ENCODE measurements at regions not wholly inside any gene's neighbourhood (a gene's known extent, or its start where the extent isn't known, plus 50 kb on each side); places are given as distances from the start of the nearest gene placed in this dataset.

DNA sequence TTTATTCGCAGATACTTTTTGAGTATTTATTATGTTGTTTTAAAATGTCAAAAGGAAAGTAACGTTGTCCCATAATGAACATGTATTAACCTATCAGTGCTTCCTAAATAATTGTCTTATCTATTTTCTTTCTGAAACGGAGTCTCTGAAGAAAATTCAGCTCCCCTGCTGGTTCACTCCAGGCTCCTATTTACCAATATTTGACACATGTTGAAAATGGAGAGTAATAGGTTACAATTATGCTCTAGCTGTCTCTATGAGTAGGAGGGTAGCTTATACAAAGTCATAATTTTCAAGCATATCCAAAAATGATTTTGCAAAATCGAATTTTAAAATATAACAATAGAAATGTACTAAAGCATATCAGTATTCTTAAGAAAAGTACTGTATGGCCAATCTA, 844.1 kb downstream of the CDH18 start:
- TF ChIP-seq, protein P1, sequence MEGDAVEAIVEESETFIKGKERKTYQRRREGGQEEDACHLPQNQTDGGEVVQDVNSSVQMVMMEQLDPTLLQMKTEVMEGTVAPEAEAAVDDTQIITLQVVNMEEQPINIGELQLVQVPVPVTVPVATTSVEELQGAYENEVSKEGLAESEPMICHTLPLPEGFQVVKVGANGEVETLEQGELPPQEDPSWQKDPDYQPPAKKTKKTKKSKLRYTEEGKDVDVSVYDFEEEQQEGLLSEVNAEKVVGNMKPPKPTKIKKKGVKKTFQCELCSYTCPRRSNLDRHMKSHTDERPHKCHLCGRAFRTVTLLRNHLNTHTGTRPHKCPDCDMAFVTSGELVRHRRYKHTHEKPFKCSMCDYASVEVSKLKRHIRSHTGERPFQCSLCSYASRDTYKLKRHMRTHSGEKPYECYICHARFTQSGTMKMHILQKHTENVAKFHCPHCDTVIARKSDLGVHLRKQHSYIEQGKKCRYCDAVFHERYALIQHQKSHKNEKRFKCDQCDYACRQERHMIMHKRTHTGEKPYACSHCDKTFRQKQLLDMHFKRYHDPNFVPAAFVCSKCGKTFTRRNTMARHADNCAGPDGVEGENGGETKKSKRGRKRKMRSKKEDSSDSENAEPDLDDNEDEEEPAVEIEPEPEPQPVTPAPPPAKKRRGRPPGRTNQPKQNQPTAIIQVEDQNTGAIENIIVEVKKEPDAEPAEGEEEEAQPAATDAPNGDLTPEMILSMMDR (conservative IDR thresholded peaks at IDR 0.05; ENCODE audit: low read depth in 2 of 2), result no peak
- TF ChIP-seq POLR2AphosphoS5 (IDR thresholded peaks at IDR 0.05; ENCODE audit: low read depth) (no peak), CREB1 (CRISPR knock-in tag; IDR thresholded peaks at IDR 0.05; ENCODE audit: low read depth) (no peak), EZH2phosphoT487 (IDR thresholded peaks at IDR 0.05; ENCODE audit: unreplicated experiment) (no peak), JUNB (IDR thresholded peaks at IDR 0.05; ENCODE audit: unreplicated experiment) (no peak), ZNF331 (CRISPR knock-in tag; IDR thresholded peaks at IDR 0.05; ENCODE audit: low read depth) (no peak), STAT1 (IDR thresholded peaks at IDR 0.05; ENCODE audit: unreplicated experiment) (no peak), EZH2 (IDR thresholded peaks at IDR 0.05; ENCODE audit: low read depth, unreplicated experiment) (no peak), NANOG (IDR thresholded peaks at IDR 0.05; ENCODE audit: borderline replicate concordance) (no peak)
- TF ChIP-seq, protein P2, sequence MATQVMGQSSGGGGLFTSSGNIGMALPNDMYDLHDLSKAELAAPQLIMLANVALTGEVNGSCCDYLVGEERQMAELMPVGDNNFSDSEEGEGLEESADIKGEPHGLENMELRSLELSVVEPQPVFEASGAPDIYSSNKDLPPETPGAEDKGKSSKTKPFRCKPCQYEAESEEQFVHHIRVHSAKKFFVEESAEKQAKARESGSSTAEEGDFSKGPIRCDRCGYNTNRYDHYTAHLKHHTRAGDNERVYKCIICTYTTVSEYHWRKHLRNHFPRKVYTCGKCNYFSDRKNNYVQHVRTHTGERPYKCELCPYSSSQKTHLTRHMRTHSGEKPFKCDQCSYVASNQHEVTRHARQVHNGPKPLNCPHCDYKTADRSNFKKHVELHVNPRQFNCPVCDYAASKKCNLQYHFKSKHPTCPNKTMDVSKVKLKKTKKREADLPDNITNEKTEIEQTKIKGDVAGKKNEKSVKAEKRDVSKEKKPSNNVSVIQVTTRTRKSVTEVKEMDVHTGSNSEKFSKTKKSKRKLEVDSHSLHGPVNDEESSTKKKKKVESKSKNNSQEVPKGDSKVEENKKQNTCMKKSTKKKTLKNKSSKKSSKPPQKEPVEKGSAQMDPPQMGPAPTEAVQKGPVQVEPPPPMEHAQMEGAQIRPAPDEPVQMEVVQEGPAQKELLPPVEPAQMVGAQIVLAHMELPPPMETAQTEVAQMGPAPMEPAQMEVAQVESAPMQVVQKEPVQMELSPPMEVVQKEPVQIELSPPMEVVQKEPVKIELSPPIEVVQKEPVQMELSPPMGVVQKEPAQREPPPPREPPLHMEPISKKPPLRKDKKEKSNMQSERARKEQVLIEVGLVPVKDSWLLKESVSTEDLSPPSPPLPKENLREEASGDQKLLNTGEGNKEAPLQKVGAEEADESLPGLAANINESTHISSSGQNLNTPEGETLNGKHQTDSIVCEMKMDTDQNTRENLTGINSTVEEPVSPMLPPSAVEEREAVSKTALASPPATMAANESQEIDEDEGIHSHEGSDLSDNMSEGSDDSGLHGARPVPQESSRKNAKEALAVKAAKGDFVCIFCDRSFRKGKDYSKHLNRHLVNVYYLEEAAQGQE (IDR thresholded peaks at IDR 0.05; ENCODE audit: unreplicated experiment), result no peak
- TF ChIP-seq, protein P3, sequence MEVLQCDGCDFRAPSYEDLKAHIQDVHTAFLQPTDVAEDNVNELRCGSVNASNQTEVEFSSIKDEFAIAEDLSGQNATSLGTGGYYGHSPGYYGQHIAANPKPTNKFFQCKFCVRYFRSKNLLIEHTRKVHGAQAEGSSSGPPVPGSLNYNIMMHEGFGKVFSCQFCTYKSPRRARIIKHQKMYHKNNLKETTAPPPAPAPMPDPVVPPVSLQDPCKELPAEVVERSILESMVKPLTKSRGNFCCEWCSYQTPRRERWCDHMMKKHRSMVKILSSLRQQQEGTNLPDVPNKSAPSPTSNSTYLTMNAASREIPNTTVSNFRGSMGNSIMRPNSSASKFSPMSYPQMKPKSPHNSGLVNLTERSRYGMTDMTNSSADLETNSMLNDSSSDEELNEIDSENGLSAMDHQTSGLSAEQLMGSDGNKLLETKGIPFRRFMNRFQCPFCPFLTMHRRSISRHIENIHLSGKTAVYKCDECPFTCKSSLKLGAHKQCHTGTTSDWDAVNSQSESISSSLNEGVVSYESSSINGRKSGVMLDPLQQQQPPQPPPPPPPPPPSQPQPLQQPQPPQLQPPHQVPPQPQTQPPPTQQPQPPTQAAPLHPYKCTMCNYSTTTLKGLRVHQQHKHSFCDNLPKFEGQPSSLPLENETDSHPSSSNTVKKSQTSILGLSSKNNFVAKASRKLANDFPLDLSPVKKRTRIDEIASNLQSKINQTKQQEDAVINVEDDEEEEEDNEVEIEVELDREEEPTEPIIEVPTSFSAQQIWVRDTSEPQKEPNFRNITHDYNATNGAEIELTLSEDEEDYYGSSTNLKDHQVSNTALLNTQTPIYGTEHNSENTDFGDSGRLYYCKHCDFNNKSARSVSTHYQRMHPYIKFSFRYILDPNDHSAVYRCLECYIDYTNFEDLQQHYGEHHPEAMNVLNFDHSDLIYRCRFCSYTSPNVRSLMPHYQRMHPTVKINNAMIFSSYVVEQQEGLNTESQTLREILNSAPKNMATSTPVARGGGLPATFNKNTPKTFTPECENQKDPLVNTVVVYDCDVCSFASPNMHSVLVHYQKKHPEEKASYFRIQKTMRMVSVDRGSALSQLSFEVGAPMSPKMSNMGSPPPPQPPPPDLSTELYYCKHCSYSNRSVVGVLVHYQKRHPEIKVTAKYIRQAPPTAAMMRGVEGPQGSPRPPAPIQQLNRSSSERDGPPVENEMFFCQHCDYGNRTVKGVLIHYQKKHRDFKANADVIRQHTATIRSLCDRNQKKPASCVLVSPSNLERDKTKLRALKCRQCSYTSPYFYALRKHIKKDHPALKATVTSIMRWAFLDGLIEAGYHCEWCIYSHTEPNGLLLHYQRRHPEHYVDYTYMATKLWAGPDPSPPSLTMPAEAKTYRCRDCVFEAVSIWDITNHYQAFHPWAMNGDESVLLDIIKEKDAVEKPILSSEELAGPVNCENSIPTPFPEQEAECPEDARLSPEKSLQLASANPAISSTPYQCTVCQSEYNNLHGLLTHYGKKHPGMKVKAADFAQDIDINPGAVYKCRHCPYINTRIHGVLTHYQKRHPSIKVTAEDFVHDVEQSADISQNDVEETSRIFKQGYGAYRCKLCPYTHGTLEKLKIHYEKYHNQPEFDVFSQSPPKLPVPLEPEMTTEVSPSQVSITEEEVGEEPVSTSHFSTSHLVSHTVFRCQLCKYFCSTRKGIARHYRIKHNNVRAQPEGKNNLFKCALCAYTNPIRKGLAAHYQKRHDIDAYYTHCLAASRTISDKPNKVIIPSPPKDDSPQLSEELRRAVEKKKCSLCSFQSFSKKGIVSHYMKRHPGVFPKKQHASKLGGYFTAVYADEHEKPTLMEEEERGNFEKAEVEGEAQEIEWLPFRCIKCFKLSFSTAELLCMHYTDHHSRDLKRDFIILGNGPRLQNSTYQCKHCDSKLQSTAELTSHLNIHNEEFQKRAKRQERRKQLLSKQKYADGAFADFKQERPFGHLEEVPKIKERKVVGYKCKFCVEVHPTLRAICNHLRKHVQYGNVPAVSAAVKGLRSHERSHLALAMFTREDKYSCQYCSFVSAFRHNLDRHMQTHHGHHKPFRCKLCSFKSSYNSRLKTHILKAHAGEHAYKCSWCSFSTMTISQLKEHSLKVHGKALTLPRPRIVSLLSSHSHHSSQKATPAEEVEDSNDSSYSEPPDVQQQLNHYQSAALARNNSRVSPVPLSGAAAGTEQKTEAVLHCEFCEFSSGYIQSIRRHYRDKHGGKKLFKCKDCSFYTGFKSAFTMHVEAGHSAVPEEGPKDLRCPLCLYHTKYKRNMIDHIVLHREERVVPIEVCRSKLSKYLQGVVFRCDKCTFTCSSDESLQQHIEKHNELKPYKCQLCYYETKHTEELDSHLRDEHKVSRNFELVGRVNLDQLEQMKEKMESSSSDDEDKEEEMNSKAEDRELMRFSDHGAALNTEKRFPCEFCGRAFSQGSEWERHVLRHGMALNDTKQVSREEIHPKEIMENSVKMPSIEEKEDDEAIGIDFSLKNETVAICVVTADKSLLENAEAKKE (CRISPR knock-in tag; IDR thresholded peaks at IDR 0.05), result no peak
